ENCODE measurements at regions not wholly inside any gene's neighbourhood (a gene's known extent, or its start where the extent isn't known, plus 50 kb on each side); places are given as distances from the start of the nearest gene placed in this dataset.
A peak's percentile ranks its signal among the peaks of the same experiment; 100 is the strongest.

- DNase-seq (ENCODE audit: low read depth in 2 of 3, low spot score in 2 of 3) = no peak
Measured at GRCh38 chr2:82665691-82666090, 1793.4 kb downstream of the SUCLG1 start.

GRCh38 chr2:82657106-82657505, 1802.0 kb downstream of the SUCLG1 start:
- DNase-seq (ENCODE audit: low read depth in 2 of 3, low spot score in 2 of 3) = no peak

- DNase-seq (ENCODE audit: low read depth in 2 of 3, low spot score in 2 of 3) = no peak
Measured at GRCh38 chr2:82656420-82656819, 1802.7 kb downstream of the SUCLG1 start.

- no peak for DNase-seq (ENCODE audit: low read depth in 2 of 3, low spot score in 2 of 3)
Measured at GRCh38 chr2:82652117-82652516, 1807.0 kb downstream of the SUCLG1 start.

- DNase-seq (ENCODE audit: low read depth in 2 of 3, low spot score in 2 of 3) = no peak
Measured at GRCh38 chr2:82650038-82650437, 1809.0 kb downstream of the SUCLG1 start.

GRCh38 chr2:82641598-82642180, 1817.4 kb downstream of the SUCLG1 start:
- DNase-seq (ENCODE audit: low read depth in 2 of 3, low spot score in 2 of 3) = no peak

GRCh38 chr2:82636402-82637020, 1822.6 kb downstream of the SUCLG1 start:
- DNase-seq (ENCODE audit: low read depth in 2 of 3, low spot score in 2 of 3) = no peak

GRCh38 chr2:82599021-82599420, 1860.1 kb downstream of the SUCLG1 start:
- no peak for DNase-seq (ENCODE audit: low read depth in 2 of 3, low spot score in 2 of 3)

- no peak for DNase-seq (ENCODE audit: low read depth in 2 of 3, low spot score in 2 of 3)
Measured at GRCh38 chr2:82596581-82596980, 1862.5 kb downstream of the SUCLG1 start.

GRCh38 chr2:82591718-82592117, 1867.4 kb downstream of the SUCLG1 start:
- DNase-seq (ENCODE audit: low read depth in 2 of 3, low spot score in 2 of 3) = no peak

GRCh38 chr2:82576656-82577055, 1882.4 kb downstream of the SUCLG1 start:
- DNase-seq (ENCODE audit: low read depth in 2 of 3, low spot score in 2 of 3) = no peak

GRCh38 chr2:82539280-82539621, 1919.8 kb downstream of the SUCLG1 start:
- peak in 1 of 3 donors; percentile 15 for DNase-seq (ENCODE audit: low read depth in 2 of 3, low spot score in 2 of 3)

GRCh38 chr2:82538590-82539279, 1920.3 kb downstream of the SUCLG1 start:
- no peak for DNase-seq (ENCODE audit: low read depth in 2 of 3, low spot score in 2 of 3)

GRCh38 chr2:82528288-82528687, 1930.8 kb downstream of the SUCLG1 start:
- no peak for DNase-seq (ENCODE audit: low read depth in 2 of 3, low spot score in 2 of 3)

GRCh38 chr2:82527124-82527523, 1932.0 kb downstream of the SUCLG1 start:
- DNase-seq (ENCODE audit: low read depth in 2 of 3, low spot score in 2 of 3) = peak in 1 of 3 donors; percentile 43

- peak in 1 of 3 donors; percentile 16 for DNase-seq (ENCODE audit: low read depth in 2 of 3, low spot score in 2 of 3)
Measured at GRCh38 chr2:82526277-82526676, 1932.8 kb downstream of the SUCLG1 start.

- DNase-seq (ENCODE audit: low read depth in 2 of 3, low spot score in 2 of 3) = no peak
Measured at GRCh38 chr2:82525744-82526143, 1933.3 kb downstream of the SUCLG1 start.

- no peak for DNase-seq (ENCODE audit: low read depth in 2 of 3, low spot score in 2 of 3)
Measured at GRCh38 chr2:82524826-82525225, 1934.3 kb downstream of the SUCLG1 start.

GRCh38 chr2:82511894-82512293, 1947.2 kb downstream of the SUCLG1 start:
- DNase-seq (ENCODE audit: low read depth in 2 of 3, low spot score in 2 of 3) = no peak

GRCh38 chr2:82508702-82509101, 1950.4 kb downstream of the SUCLG1 start:
- no peak for DNase-seq (ENCODE audit: low read depth in 2 of 3, low spot score in 2 of 3)

- no peak for DNase-seq (ENCODE audit: low read depth in 2 of 3, low spot score in 2 of 3)
Measured at GRCh38 chr2:82507657-82508056, 1951.4 kb downstream of the SUCLG1 start.

GRCh38 chr2:82501217-82501616, 1957.9 kb downstream of the SUCLG1 start:
- no peak for DNase-seq (ENCODE audit: low read depth in 2 of 3, low spot score in 2 of 3)
